GM23248 (cell line): ENCODE measurements at regions not wholly inside any gene's neighbourhood (a gene's known extent, or its start where the extent isn't known, plus 50 kb on each side); places are given as distances from the start of the nearest gene placed in this dataset.

Experiments used
- EZH2 ChIP-seq: fragments of 200-600 bp; sonication (generic); IDR thresholded peaks from 2 replicates; pipeline ENCODE4 v1.6.1; 2018; ENCODE audit warnings: antibody characterized with exemption, mild to moderate bottlenecking; ENCODE audit not compliant: insufficient read depth, poor library complexity, severe bottlenecking
- EZH2phosphoT487 ChIP-seq: fragments of 200-600 bp; sonication (generic); IDR thresholded peaks from 2 replicates; pipeline ENCODE4 v1.6.1; 2018; ENCODE audit warnings: antibody characterized with exemption, moderate library complexity, mild to moderate bottlenecking, low read depth; ENCODE audit not compliant: insufficient read depth

GRCh38 chr17:14409292-14409691, 108.4 kb downstream of the HS3ST3B1 start:
- TF ChIP-seq EZH2phosphoT487, result no peak
- no peak for TF ChIP-seq EZH2
